ENCODE measurements at regions not wholly inside any gene's neighbourhood (a gene's known extent, or its start where the extent isn't known, plus 50 kb on each side); places are given as distances from the start of the nearest gene placed in this dataset.

GRCh38 chr22:26797910-26798309 is 140.5 kb downstream of the MIAT start:
- no peak overlapping the region for H2AFZ ChIP-seq (ENCODE audit: control insufficient read depth, low read length)
- H3K4me1 ChIP-seq (ENCODE audit: control insufficient read depth, extremely low read depth, insufficient read depth, low read length), result peaks cover 8% of the 10 kb centered on the region
- no peak for DNase-seq (ENCODE audit: low read depth, low spot score)
- H3K27ac ChIP-seq (ENCODE audit: control insufficient read depth, insufficient read depth, low read length), result no peak overlapping the region
- no peak for FAIRE-seq
- H3K79me2 ChIP-seq (ENCODE audit: control insufficient read depth, insufficient read depth, low read length), result no peaks in the 10 kb centered on the region
- dilution Hi-C loops (cut with MboI; ENCODE audit: extremely low pct_ligation_motif_present, low sequenced_read_pairs), result no loop called here
- no peaks in the 10 kb centered on the region for H3K36me3 ChIP-seq (ENCODE audit: control insufficient read depth in 2 of 2, extremely low read depth in 1 of 2, insufficient read depth in 2 of 2, low read length in 2 of 2)
- no peak overlapping the region for H3K4me2 ChIP-seq (ENCODE audit: control insufficient read depth, extremely low read depth, insufficient read depth, low read depth, low read length)
- H3K27me3 ChIP-seq (ENCODE audit: control insufficient read depth, extremely low read depth, insufficient read depth, low read length), result no peaks in the 10 kb centered on the region
- H3K4me3 ChIP-seq (ENCODE audit: control insufficient read depth in 2 of 3, extremely low read depth in 1 of 3, insufficient read depth in 2 of 3, low read depth in 1 of 3, low read length in 3 of 3), result no peak overlapping the region
- no peaks in the 10 kb centered on the region for H4K20me1 ChIP-seq (ENCODE audit: control insufficient read depth, extremely low read depth, insufficient read depth, low read length)
- no peak for TF ChIP-seq EZH2 (IDR thresholded peaks at IDR 0.05; ENCODE audit: low read length)
- peak in 1 of 3 experiments; percentile 19 for TF ChIP-seq CTCF (optimal IDR thresholded peaks at IDR 0.05 in 1 of 3, IDR thresholded peaks at IDR 0.05 in 1 of 3, conservative IDR thresholded peaks at IDR 0.05 in 1 of 3; ENCODE audit: extremely low read depth in 1 of 3, insufficient read depth in 2 of 3, low read length in 3 of 3)
- no peak overlapping the region for H3K9ac ChIP-seq (ENCODE audit: control insufficient read depth, extremely low read depth, insufficient read depth, low read length)
- no peaks in the 10 kb centered on the region for H3K9me3 ChIP-seq (ENCODE audit: control insufficient read depth, low read depth, low read length)
- H3K9me1 ChIP-seq (ENCODE audit: control insufficient read depth, extremely low read depth, insufficient read depth, low read length), result no peaks in the 10 kb centered on the region

- Histone ChIP-seq H3K79me2 (ENCODE audit: control insufficient read depth, insufficient read depth, low read length) (no peaks in the 10 kb centered on the region), H3K4me1 (ENCODE audit: control insufficient read depth, extremely low read depth, insufficient read depth, low read length) (peaks cover 8% of the 10 kb centered on the region), H3K9ac (ENCODE audit: control insufficient read depth, extremely low read depth, insufficient read depth, low read length) (no peak overlapping the region), H3K9me1 (ENCODE audit: control insufficient read depth, extremely low read depth, insufficient read depth, low read length) (no peaks in the 10 kb centered on the region), H3K9me3 (ENCODE audit: control insufficient read depth, low read depth, low read length) (no peaks in the 10 kb centered on the region), H3K4me2 (ENCODE audit: control insufficient read depth, extremely low read depth, insufficient read depth, low read depth, low read length) (no peak overlapping the region), H2AFZ (ENCODE audit: control insufficient read depth, low read length) (no peak overlapping the region), H3K36me3 (ENCODE audit: control insufficient read depth in 2 of 2, extremely low read depth in 1 of 2, insufficient read depth in 2 of 2, low read length in 2 of 2) (no peaks in the 10 kb centered on the region), H3K27ac (ENCODE audit: control insufficient read depth, insufficient read depth, low read length) (no peak overlapping the region), H3K27me3 (ENCODE audit: control insufficient read depth, extremely low read depth, insufficient read depth, low read length) (no peaks in the 10 kb centered on the region), H4K20me1 (ENCODE audit: control insufficient read depth, extremely low read depth, insufficient read depth, low read length) (no peaks in the 10 kb centered on the region), H3K4me3 (ENCODE audit: control insufficient read depth in 2 of 3, extremely low read depth in 1 of 3, insufficient read depth in 2 of 3, low read depth in 1 of 3, low read length in 3 of 3) (no peak overlapping the region)
- DNase-seq (ENCODE audit: low read depth, low spot score), result no peak
- FAIRE-seq, result no peak
- dilution Hi-C loops (cut with MboI; ENCODE audit: extremely low pct_ligation_motif_present, low sequenced_read_pairs), result no loop called here
- TF ChIP-seq EZH2 (IDR thresholded peaks at IDR 0.05; ENCODE audit: low read length), result no peak
- no peak for TF ChIP-seq CTCF (optimal IDR thresholded peaks at IDR 0.05 in 1 of 3, IDR thresholded peaks at IDR 0.05 in 1 of 3, conservative IDR thresholded peaks at IDR 0.05 in 1 of 3; ENCODE audit: extremely low read depth in 1 of 3, insufficient read depth in 2 of 3, low read length in 3 of 3)
Measured at GRCh38 chr22:26798462-26799065, 141.2 kb downstream of the MIAT start.

All from keratinocyte (primary cell).